ENCODE measurements at regions not wholly inside any gene's neighbourhood (a gene's known extent, or its start where the extent isn't known, plus 50 kb on each side); places are given as distances from the start of the nearest gene placed in this dataset.
"Not testable (repeated sequence)": the region's sequence is repeated elsewhere in the genome, so short reads cannot be mapped to it uniquely, and the experiment has no call there.

- H3K27me3 Mint-ChIP-seq; H3K27ac Mint-ChIP-seq; ATAC-seq; H3K36me3 Mint-ChIP-seq; CTCF ChIA-PET; H3K4me3 Mint-ChIP-seq; H3K4me1 Mint-ChIP-seq; DNase-seq; H3K9me3 Mint-ChIP-seq (ENCODE audit: low read depth): not testable (repeated sequence)
These were observed 205.9 kb downstream of the LAT start for GRCh38 chr16:29190553-29191431.

- H3K9me3 Mint-ChIP-seq (ENCODE audit: low read depth); DNase-seq; H3K27me3 Mint-ChIP-seq; H3K36me3 Mint-ChIP-seq; ATAC-seq; CTCF ChIA-PET; H3K4me3 Mint-ChIP-seq; H3K4me1 Mint-ChIP-seq; H3K27ac Mint-ChIP-seq: not testable (repeated sequence)
These were observed 204.0 kb downstream of the LAT start for GRCh38 chr16:29188806-29189205.

DNA sequence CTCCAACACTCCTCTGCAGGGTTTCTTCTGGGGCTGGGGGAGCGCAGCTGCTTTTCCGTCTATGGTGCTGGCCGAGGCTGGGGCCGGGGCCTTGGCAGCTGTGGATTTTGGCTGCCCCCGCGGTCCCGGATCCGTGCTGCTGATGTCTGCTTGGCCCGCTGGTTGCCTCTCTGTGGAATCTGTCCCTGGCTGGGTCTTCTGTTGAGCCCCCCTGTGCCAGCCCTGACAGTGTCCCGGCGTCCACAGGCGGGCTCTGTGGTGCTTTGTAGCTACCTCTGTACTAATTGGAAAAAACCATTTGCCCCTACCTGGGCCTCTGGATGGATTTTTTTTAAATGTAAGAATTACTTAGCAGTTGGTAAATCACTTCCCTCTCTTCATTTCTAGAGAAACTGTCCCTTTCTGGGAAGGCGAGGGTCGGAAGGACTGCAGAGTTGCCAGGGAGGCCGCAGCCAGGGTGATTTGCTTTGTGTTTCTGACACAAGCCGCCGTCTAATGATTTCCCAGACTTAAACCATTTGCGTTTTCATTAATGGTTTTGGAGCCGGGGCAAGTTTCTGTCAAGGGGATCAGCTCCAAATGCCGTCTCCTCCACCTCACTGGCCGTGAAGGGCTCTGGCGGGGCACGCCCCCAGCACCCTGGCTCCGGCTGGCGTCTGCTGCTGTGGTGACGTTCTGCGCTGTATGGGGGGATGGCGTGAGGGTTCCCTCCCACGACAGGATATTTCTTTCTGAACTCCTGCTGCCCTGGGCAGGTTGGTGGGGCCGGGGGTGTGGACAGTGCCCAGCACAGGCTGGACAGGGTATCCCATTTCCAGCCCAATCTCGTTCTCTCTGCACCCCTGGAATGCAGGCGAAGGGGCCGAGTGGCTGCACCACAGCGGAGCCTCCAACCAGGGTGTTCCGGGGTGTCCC lies 201.7 kb downstream of the LAT start:
- H3K36me3 Mint-ChIP-seq; H3K4me3 Mint-ChIP-seq; DNase-seq; CTCF ChIA-PET; ATAC-seq; H3K27me3 Mint-ChIP-seq; H3K4me1 Mint-ChIP-seq; H3K9me3 Mint-ChIP-seq (ENCODE audit: low read depth); H3K27ac Mint-ChIP-seq: not testable (repeated sequence)

- H3K4me1 Mint-ChIP-seq; DNase-seq; H3K9me3 Mint-ChIP-seq (ENCODE audit: low read depth); CTCF ChIA-PET; H3K36me3 Mint-ChIP-seq; H3K27me3 Mint-ChIP-seq; H3K4me3 Mint-ChIP-seq; H3K27ac Mint-ChIP-seq; ATAC-seq: not testable (repeated sequence)
These were observed 201.0 kb downstream of the LAT start for GRCh38 chr16:29185872-29186271.

- H3K4me3 Mint-ChIP-seq; ATAC-seq; H3K36me3 Mint-ChIP-seq; H3K27me3 Mint-ChIP-seq; DNase-seq; H3K4me1 Mint-ChIP-seq; H3K27ac Mint-ChIP-seq; CTCF ChIA-PET; H3K9me3 Mint-ChIP-seq (ENCODE audit: low read depth): not testable (repeated sequence)
These were observed 200.0 kb downstream of the LAT start for GRCh38 chr16:29184738-29185438.

- H3K27me3 Mint-ChIP-seq; H3K27ac Mint-ChIP-seq; ATAC-seq; CTCF ChIA-PET; H3K36me3 Mint-ChIP-seq; H3K9me3 Mint-ChIP-seq (ENCODE audit: low read depth); DNase-seq; H3K4me1 Mint-ChIP-seq; H3K4me3 Mint-ChIP-seq: not testable (repeated sequence)
These were observed 198.4 kb downstream of the LAT start for GRCh38 chr16:29182940-29183868.

DNA sequence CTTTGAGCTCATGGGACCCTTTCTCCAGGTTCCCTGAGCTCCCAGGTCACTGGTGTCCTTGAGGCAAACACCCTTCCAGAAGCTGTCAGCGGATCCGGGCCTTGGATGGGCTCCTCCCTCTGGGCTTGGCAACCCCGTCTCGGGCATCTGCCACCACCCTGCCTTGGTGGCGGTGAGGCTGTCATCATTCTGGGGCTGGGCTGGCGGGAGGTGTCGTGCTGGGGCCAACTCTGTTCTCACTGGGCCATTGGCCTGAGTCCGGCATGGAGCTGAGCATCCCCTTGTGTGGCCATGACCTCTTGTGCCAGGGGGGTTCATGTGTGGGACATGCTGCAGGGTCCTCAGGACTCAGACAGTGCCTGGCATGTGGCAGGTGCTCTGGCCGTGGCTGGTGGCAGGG lies 197.6 kb downstream of the LAT start:
- no peaks in the 10 kb centered on the region for H3K27me3 Mint-ChIP-seq
- H3K9me3 Mint-ChIP-seq (ENCODE audit: low read depth): no peaks in the 10 kb centered on the region
- H3K4me1 Mint-ChIP-seq: no peaks in the 10 kb centered on the region
- H3K36me3 Mint-ChIP-seq: no peaks in the 10 kb centered on the region
- H3K4me3 Mint-ChIP-seq: no peak overlapping the region
- no peak overlapping the region for H3K27ac Mint-ChIP-seq
- CTCF ChIA-PET: no interaction called here
- ATAC-seq: no peak
- no peak for DNase-seq

DNA sequence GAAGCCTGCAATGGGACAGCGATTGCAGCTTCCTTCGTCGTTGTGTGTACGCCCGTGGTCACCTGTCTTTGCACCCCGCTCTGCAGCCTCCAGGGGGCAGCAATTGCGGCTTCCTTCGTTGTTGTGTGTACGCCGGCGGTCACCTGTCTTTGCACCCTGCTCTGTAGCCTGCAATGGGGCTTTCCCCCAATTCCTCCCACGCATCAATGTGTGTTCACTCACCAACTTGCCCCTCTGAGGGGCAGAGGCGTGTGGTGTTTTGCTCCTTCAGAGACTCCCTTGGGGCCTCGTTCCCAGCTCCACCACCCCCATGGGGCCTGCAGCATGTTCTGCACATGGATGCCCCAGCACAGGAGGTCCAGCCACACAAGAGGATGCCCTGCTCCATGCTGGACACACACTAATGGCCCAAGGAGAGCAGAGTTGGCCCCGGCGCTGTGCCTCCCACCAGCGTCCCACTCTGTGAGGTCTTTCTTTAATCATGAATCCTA lies 197.1 kb downstream of the LAT start:
- H3K36me3 Mint-ChIP-seq; H3K4me1 Mint-ChIP-seq; H3K9me3 Mint-ChIP-seq (ENCODE audit: low read depth); H3K27me3 Mint-ChIP-seq; DNase-seq; ATAC-seq; H3K27ac Mint-ChIP-seq; CTCF ChIA-PET; H3K4me3 Mint-ChIP-seq: not testable (repeated sequence)

DNA sequence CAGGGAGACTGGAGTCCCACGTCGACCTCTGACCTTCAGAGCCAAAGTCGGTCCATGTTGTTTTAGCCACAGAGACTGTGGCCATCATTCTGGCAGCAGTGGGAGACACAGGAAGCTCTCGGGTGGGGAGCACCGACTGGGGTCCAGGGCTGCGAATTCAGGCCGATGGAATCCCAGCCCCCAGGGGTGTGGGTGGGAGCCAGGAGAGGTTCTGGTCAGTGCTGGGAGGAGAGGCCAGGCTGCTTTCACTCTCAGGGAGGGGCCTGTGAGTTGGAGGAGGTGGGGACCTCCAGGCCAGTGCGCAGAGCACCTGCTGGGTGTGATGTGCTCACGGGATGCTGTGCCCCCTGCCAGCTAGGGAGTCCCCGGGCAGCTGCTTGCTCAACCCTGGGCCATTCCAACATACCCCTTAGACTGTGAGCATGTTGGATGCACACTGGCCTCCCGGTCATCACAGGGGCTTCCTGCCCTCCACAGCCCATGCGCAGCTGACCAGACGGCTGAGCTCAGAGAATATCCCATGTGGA lies 196.5 kb downstream of the LAT start:
- ATAC-seq; H3K27ac Mint-ChIP-seq; H3K4me3 Mint-ChIP-seq; H3K9me3 Mint-ChIP-seq (ENCODE audit: low read depth); DNase-seq; H3K27me3 Mint-ChIP-seq; CTCF ChIA-PET; H3K4me1 Mint-ChIP-seq; H3K36me3 Mint-ChIP-seq: not testable (repeated sequence)

DNA sequence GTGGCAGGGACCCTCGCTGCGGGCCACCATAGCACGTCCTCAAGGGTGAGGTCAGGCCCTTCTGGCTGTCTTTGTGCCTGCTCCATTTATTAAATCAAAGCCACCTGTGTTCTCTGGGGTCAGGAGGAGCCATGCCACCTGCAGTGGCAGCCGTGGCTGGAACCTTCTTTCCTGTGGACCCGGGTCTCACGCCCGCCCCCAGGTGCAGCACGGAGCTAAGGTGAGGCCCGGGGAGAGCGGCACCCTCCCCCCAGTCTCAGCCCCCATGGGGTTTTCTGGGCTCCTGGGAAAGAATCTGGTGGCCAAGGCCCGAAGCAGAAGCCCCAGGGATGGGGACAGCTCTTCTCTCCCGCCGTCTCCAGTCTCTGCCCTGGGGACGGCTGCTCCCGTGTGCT lies 195.4 kb downstream of the LAT start:
- H3K27me3 Mint-ChIP-seq; H3K9me3 Mint-ChIP-seq (ENCODE audit: low read depth); CTCF ChIA-PET; H3K27ac Mint-ChIP-seq; H3K4me1 Mint-ChIP-seq; ATAC-seq; DNase-seq; H3K36me3 Mint-ChIP-seq; H3K4me3 Mint-ChIP-seq: not testable (repeated sequence)

- H3K9me3 Mint-ChIP-seq (ENCODE audit: low read depth); DNase-seq; H3K27ac Mint-ChIP-seq; H3K4me3 Mint-ChIP-seq; CTCF ChIA-PET; H3K27me3 Mint-ChIP-seq; ATAC-seq; H3K36me3 Mint-ChIP-seq; H3K4me1 Mint-ChIP-seq: not testable (repeated sequence)
These were observed 194.8 kb downstream of the LAT start for GRCh38 chr16:29179401-29180205.

Measured in activated CD8-positive, alpha-beta memory T cell treated with anti-CD3 and anti-CD28 coated beads, Interleukin-2, amount 10 ng/mL, durations not matched to agents 7 days and 5 days (primary cell).